HG03432 (cell line): ENCODE measurements at regions not wholly inside any gene's neighbourhood (a gene's known extent, or its start where the extent isn't known, plus 50 kb on each side); places are given as distances from the start of the nearest gene placed in this dataset.
A peak's percentile ranks its signal among the peaks of the same experiment; 100 is the strongest.

Experiments
- ATAC-seq: cut with Tn5 transposase; IDR thresholded peaks from one replicate; pipeline ENCODE4 v1.9.1; 2021; ENCODE audit warnings: mild to moderate bottlenecking, moderate library complexity; ENCODE audit not compliant: unreplicated experiment

GRCh38 chr11:15650105-15650938, 535.6 kb downstream of the INSC start:
- peak; percentile 99 for ATAC-seq

- ATAC-seq: no peak
Observed at GRCh38 chr11:15651033-15651432, 536.3 kb downstream of the INSC start.

GRCh38 chr11:15651816-15652215, 537.1 kb downstream of the INSC start:
- ATAC-seq: no peak

DNA sequence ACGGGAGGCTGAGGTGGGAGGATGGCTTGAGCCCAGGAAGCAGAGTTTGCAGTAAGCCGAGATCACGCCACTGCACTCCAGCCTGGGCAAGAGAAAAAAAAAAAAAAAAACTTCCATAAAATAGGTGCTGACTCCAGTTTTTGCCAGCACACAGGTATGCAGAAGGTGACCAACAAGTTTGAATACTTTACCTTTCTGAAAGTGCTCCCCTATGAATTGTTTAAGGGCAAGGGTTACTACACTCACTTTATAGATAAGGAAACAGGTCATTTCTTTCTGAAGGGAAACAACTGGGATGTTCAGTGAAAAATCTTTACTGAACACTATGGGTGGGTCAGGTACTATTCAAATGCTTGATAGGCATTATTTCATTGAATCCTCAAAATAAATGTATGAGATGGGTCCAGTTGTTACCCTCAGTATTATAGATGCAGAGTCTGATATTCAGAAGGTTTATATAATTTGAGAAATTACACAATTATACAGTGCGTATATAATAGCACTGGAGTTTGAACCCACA, 538.5 kb downstream of the INSC start:
- ATAC-seq: no peak

DNA sequence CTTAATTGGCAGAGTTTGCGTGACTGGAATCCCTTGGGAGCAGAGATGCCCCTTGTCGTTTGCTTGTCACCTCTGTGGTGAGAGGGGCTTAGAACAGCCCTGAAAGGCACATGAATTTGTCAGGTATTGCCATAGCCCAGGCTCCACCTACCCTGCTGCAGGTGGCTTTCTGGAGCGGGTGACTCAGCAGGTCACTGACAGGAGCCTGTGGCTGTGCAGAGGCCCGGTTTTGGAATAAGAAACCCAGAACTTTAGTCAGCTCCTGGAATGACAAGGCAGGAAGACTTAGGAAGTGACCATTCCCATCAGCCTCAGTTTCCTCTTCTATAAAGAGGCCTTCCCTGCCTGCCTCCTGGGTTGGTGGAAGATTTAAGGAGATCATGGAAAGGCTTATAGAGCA, 539.7 kb downstream of the INSC start:
- no peak for ATAC-seq

DNA sequence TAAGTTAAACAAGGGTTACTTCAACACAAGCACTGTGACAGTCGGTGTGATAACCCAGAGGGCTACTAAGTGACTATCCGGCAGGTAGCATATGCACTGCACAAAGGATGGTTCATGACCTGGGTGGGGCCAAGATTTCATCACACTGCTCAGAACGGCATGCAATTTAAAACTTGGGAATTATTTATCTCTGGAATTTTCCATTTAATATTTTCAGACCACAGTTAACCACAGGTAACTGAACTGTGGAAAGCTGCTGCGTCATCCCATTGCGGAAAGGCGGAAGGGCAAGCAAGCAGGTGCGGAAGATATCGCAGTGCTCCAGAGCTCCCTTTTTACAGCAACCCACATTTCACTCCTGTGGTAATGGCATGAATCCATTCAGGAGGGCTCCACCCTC, 540.8 kb downstream of the INSC start:
- ATAC-seq: no peak

GRCh38 chr11:15657264-15657663, 542.5 kb downstream of the INSC start:
- ATAC-seq: no peak

DNA sequence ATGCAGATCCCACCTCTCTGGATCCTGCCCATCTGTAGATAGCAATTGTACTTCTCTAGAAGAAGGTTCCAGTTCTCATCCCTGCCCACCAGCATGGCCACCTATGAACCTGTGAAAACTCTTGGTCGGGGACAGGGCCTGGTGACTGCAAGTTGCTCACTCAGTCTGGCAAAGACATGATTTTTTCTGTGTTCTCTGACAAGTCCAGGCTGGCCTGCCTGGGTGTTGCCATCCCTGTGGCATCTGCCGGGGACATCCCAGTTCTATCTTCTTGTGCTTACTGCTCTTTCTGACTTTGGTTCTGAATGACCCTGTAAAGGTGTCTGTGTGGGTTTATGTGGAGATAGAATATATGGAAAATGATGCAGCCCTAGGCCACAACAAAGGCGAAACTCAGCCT, 545.8 kb downstream of the INSC start:
- ATAC-seq: no peak

DNA sequence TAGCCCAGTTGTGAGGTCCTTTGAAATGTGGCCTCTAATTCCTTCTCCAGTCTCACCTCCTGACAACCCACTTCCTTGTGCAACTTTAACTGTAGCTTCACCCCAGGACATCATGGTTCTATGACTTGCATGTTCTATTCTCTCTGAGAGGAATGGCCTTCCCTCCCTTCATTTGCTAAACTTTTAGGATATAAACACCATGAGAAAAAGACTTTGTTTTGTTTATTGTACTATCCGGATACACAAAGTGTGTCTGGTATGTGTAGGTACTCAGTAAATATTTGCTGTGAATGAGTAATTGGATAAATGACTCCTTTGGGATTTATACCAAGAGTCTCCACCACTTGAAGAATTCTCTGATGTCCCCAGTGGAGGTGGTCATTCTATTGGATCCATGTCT, 547.6 kb downstream of the INSC start:
- no peak for ATAC-seq

- no peak for ATAC-seq
Observed at GRCh38 chr11:15663777-15664218, 549.1 kb downstream of the INSC start.

- no peak for ATAC-seq
Observed at GRCh38 chr11:15665368-15665871, 550.7 kb downstream of the INSC start.

GRCh38 chr11:15667127-15667725, 552.5 kb downstream of the INSC start:
- no peak for ATAC-seq

- ATAC-seq: no peak
Observed at GRCh38 chr11:15668718-15669117, 554.0 kb downstream of the INSC start.

GRCh38 chr11:15670520-15671070, 555.9 kb downstream of the INSC start:
- ATAC-seq: no peak

DNA sequence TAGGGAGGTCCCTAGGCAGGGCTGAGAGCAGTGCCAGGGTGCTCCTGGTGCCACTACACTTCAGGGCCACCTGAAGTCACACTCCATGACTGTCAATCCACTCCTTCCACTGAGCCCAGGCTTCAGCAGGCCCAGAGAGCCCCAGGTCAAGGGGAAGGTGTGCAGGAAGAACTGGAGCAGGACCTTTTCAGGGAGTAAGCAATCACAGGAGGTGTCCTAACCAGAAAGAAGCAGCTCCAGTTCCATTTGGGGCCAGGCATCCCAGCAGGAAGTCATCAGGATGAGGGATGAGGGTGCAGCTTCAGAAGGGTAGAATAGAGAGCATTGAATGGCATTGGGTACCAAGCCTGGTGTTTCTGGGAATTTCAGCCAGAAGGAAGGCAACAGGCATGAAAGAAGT, 556.5 kb downstream of the INSC start:
- ATAC-seq: no peak

DNA sequence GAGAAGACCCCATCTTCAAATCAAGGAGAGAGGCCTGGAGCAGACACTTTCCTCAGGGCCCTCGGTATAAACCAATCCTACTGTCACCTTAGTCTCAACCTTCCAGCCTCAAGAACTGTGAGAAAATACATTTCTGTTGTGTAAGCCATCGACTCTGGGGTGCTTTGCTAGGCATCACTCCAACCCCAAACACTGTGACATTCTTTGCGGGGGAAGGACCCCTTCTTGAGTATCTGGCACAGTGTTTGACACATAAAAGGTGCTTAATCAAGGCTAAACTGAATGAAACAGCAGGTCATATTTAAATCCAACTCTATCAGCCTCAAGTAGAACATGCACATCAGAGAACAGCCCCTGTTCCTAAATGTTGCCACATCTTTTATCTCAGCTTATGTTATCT, 558.1 kb downstream of the INSC start:
- no peak for ATAC-seq

DNA sequence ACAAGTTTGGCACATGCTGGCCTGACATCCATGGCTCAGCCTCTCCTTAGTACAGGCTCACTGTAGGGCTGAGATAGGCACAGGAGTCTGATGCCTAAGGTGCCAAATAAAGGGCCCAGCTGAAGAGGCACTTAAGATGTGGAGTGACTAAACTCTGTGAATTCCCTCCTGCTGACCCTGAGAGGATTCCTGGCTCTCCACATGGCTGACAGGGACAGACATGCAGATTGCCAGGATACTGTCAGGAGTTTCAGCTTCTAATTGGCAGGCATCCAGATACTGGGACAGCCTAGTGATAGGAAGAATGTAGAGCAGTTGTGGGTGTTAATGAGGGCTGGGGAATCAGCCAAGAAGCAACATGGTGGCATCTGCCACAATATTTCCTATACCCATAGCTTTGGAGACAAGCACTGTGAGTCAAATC, 558.7 kb downstream of the INSC start:
- ATAC-seq: no peak

- ATAC-seq: no peak
Observed at GRCh38 chr11:15674756-15675155, 560.0 kb downstream of the INSC start.

- no peak for ATAC-seq
Observed at GRCh38 chr11:15675683-15676082, 561.0 kb downstream of the INSC start.

GRCh38 chr11:15677181-15677580, 562.5 kb downstream of the INSC start:
- ATAC-seq: no peak

DNA sequence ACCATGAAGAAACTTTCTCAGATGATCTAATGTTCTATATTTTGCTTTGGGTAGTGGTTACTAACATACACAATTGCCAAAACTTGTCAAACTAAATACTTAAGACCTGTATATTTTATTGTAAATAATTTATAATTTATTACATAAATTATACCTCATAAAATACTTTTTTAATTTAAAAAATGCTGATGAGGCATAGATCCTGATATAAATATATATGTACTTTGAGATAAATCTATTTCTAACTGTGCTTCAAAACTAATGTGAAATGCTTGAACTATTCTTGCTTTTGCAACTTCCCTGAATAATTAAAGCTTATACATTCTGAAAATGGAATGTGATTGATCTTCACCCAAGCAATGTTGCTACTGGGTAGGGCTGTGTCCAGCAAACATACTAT, 568.8 kb downstream of the INSC start:
- ATAC-seq: no peak

GRCh38 chr11:15685306-15685705, 570.6 kb downstream of the INSC start:
- no peak for ATAC-seq
